Vagina (tissue), 2 donors: ENCODE measurements at regions not wholly inside any gene's neighbourhood (a gene's known extent, or its start where the extent isn't known, plus 50 kb on each side); places are given as distances from the start of the nearest gene placed in this dataset.

Experiments
- DNase-seq, 2 donors: peaks; one replicate each; pipeline ENCODE4 v3.0.0-alpha.2; 2017; ENCODE audit errors: extremely low spot score in 2 of 2
- H3K27ac ChIP-seq: fragments of 200-600 bp; sonication (generic); one replicate; pipeline ENCODE4 v1.5.1; 2019
- H3K27me3 ChIP-seq: fragments of 200-600 bp; sonication (generic); one replicate; pipeline ENCODE4 v1.5.1; 2019
- H3K36me3 ChIP-seq, 2 donors: fragments of 200-600 bp; sonication (generic); one replicate each; pipeline ENCODE4 v1.5.1; 2017 to 2019
- H3K4me1 ChIP-seq: fragments of 200-600 bp; sonication (generic); one replicate; pipeline ENCODE4 v1.5.1; 2019
- H3K4me3 ChIP-seq, 2 donors: fragments of 200-600 bp; sonication (generic); 1 replicate in 1 of 2; 2 replicates in 1 of 2; pipeline ENCODE4 v1.5.1; 2016 to 2019
- H3K9me3 ChIP-seq: fragments of 200-600 bp; sonication (generic); one replicate; pipeline ENCODE4 v1.5.1; 2019
- CTCF ChIP-seq, 3 experiments: fragments of 450-650 bp in 2 of 3; fragments of 200-600 bp in 1 of 3; sonication (generic) in 1 of 3; IDR thresholded peaks; one replicate each; pipeline ENCODE4 v1.5.1; 2017 to 2019; ENCODE audit warnings: antibody characterized with exemption in 3 of 3, mild to moderate bottlenecking in 2 of 3, moderate library complexity in 2 of 3
- POLR2A ChIP-seq, 2 donors: fragments of 450-650 bp; IDR thresholded peaks; one replicate each; pipeline ENCODE4 v1.6.1; 2017; ENCODE audit warnings: antibody characterized with exemption in 2 of 2, mild to moderate bottlenecking in 2 of 2, moderate library complexity in 2 of 2
- POLR2AphosphoS5 ChIP-seq, 2 donors: sonication (generic); formaldehyde crosslinking; IDR thresholded peaks; one replicate each; pipeline ENCODE4 v1.9.0; 2017; ENCODE audit warnings: antibody characterized with exemption in 2 of 2, mild to moderate bottlenecking in 2 of 2, low read depth in 1 of 2; ENCODE audit not compliant: insufficient read depth in 1 of 2
- intact Hi-C: fragments of 100-400 bp; cut with DNase I; formaldehyde crosslinking; loops from one replicate; pipeline ENCODE4 v1.15.1; 2023

- no peak for DNase-seq
These were observed 797.5 kb upstream of the RAB6C start for GRCh38 chr2:129181963-129182362.

GRCh38 chr2:129187343-129187742 lies 792.1 kb upstream of the RAB6C start:
- H3K27me3 ChIP-seq: no peaks in the 10 kb centered on the region
- no peaks in the 10 kb centered on the region for H3K36me3 ChIP-seq
- no peaks in the 10 kb centered on the region for H3K9me3 ChIP-seq
- no peak for DNase-seq
- H3K4me3 ChIP-seq: no peak overlapping the region
- no peak overlapping the region for H3K27ac ChIP-seq
- TF ChIP-seq CTCF (IDR thresholded peaks at IDR 0.05): no peak
- no peak for TF ChIP-seq POLR2AphosphoS5 (IDR thresholded peaks at IDR 0.05; ENCODE audit: insufficient read depth in 1 of 2, low read depth in 1 of 2)
- no peak for TF ChIP-seq POLR2A (IDR thresholded peaks at IDR 0.05)
- intact Hi-C loops: no loop called here
- peaks cover 9% of the 10 kb centered on the region for H3K4me1 ChIP-seq

More at GRCh38 chr2:129181963-129182362, 797.5 kb upstream of the RAB6C start:
- Histone ChIP-seq H3K9me3 (no peaks in the 10 kb centered on the region), H3K4me3 (no peak overlapping the region), H3K4me1 (no peaks in the 10 kb centered on the region), H3K27me3 (no peaks in the 10 kb centered on the region), H3K27ac (no peak overlapping the region), H3K36me3 (no peaks in the 10 kb centered on the region)
- intact Hi-C loops: no loop called here
- no peak for TF ChIP-seq POLR2AphosphoS5 (IDR thresholded peaks at IDR 0.05; ENCODE audit: insufficient read depth in 1 of 2, low read depth in 1 of 2)
- TF ChIP-seq POLR2A (IDR thresholded peaks at IDR 0.05): no peak
- TF ChIP-seq CTCF (IDR thresholded peaks at IDR 0.05): no peak

- no peaks in the 10 kb centered on the region for H3K9me3 ChIP-seq
- DNase-seq: no peak
- no peak overlapping the region for H3K27ac ChIP-seq
- peaks cover 9% of the 10 kb centered on the region for H3K4me1 ChIP-seq
- no peak overlapping the region for H3K4me3 ChIP-seq
- H3K36me3 ChIP-seq: no peaks in the 10 kb centered on the region
- intact Hi-C loops: no loop called here
- TF ChIP-seq POLR2AphosphoS5 (IDR thresholded peaks at IDR 0.05; ENCODE audit: insufficient read depth in 1 of 2, low read depth in 1 of 2) (no peak), POLR2A (IDR thresholded peaks at IDR 0.05) (no peak), CTCF (IDR thresholded peaks at IDR 0.05) (no peak)
- H3K27me3 ChIP-seq: no peaks in the 10 kb centered on the region
These were observed 791.0 kb upstream of the RAB6C start for GRCh38 chr2:129188451-129188850.

GRCh38 chr2:129189617-129190319 lies 789.7 kb upstream of the RAB6C start:
- peaks cover 9% of the 10 kb centered on the region for H3K4me1 ChIP-seq
- H3K27me3 ChIP-seq: no peaks in the 10 kb centered on the region
- H3K9me3 ChIP-seq: no peaks in the 10 kb centered on the region
- H3K36me3 ChIP-seq: no peaks in the 10 kb centered on the region
- H3K27ac ChIP-seq: no peak overlapping the region
- no peak for TF ChIP-seq CTCF (IDR thresholded peaks at IDR 0.05)
- DNase-seq: no peak
- H3K4me3 ChIP-seq: no peak overlapping the region
- intact Hi-C loops: no loop called here

GRCh38 chr2:129190494-129190893 lies 789.0 kb upstream of the RAB6C start:
- DNase-seq: no peak
- H3K4me1 ChIP-seq: peaks cover 9% of the 10 kb centered on the region
- no peak overlapping the region for H3K27ac ChIP-seq
- H3K36me3 ChIP-seq: no peaks in the 10 kb centered on the region
- no peak for TF ChIP-seq POLR2AphosphoS5 (IDR thresholded peaks at IDR 0.05; ENCODE audit: insufficient read depth in 1 of 2, low read depth in 1 of 2)
- TF ChIP-seq POLR2A (IDR thresholded peaks at IDR 0.05): no peak
- no peak for TF ChIP-seq CTCF (IDR thresholded peaks at IDR 0.05)
- intact Hi-C loops: no loop called here
- H3K27me3 ChIP-seq: no peaks in the 10 kb centered on the region
- H3K9me3 ChIP-seq: no peaks in the 10 kb centered on the region
- H3K4me3 ChIP-seq: no peak overlapping the region
